Mesenchymal stem cell (in vitro differentiated cells and primary cell): ENCODE measurements at regions not wholly inside any gene's neighbourhood (a gene's known extent, or its start where the extent isn't known, plus 50 kb on each side); places are given as distances from the start of the nearest gene placed in this dataset.

Experiments used
- DNase-seq: peaks from one replicate; pipeline ENCODE4 v3.0.0-alpha.2; 2013
- H2AFZ ChIP-seq: one replicate; pipeline ENCODE4 v1.6.1; 2013; ENCODE audit warnings: low read depth, mild to moderate bottlenecking, control low read depth, inconsistent platforms, low read length, moderate library complexity
- H2AK5ac ChIP-seq: 2 replicates; pipeline ENCODE4 v1.6.1; 2013; ENCODE audit warnings: low read length, moderate library complexity, mild to moderate bottlenecking, inconsistent platforms; ENCODE audit not compliant: severe bottlenecking
- H2BK120ac ChIP-seq: one replicate; pipeline ENCODE4 v1.6.1; 2013; ENCODE audit warnings: low read depth, mild to moderate bottlenecking, inconsistent platforms, low read length, moderate library complexity
- H2BK12ac ChIP-seq, 2 experiments: one replicate each; pipeline ENCODE4 v1.6.1; 2013; ENCODE audit warnings: inconsistent platforms in 2 of 2, low read length in 2 of 2, mild to moderate bottlenecking in 2 of 2, moderate library complexity in 2 of 2, control low read depth in 1 of 2
- H2BK15ac ChIP-seq: one replicate; pipeline ENCODE4 v1.6.1; 2013; ENCODE audit warnings: mild to moderate bottlenecking, low read depth, inconsistent platforms; ENCODE audit not compliant: poor library complexity, severe bottlenecking
- H2BK5ac ChIP-seq: 2 replicates; pipeline ENCODE4 v1.6.1; 2013; ENCODE audit warnings: low read depth, mild to moderate bottlenecking, low read length, control low read depth, inconsistent platforms; ENCODE audit not compliant: poor library complexity, severe bottlenecking
- H3K14ac ChIP-seq, 2 experiments: one replicate each; pipeline ENCODE4 v1.6.1; 2013; ENCODE audit warnings: inconsistent platforms in 2 of 2, low read length in 2 of 2, control low read depth in 1 of 2, mild to moderate bottlenecking in 1 of 2, moderate library complexity in 1 of 2
- H3K18ac ChIP-seq, 2 experiments: one replicate each; pipeline ENCODE4 v1.6.1; 2013; ENCODE audit warnings: inconsistent platforms in 2 of 2, low read length in 2 of 2, control low read depth in 1 of 2, low read depth in 1 of 2, mild to moderate bottlenecking in 1 of 2
- H3K23ac ChIP-seq, 2 experiments: one replicate each; pipeline ENCODE4 v1.6.1; 2013; ENCODE audit warnings: inconsistent platforms in 2 of 2, low read length in 2 of 2, mild to moderate bottlenecking in 2 of 2, moderate library complexity in 2 of 2, control low read depth in 1 of 2
- H3K27ac ChIP-seq: 2 replicates; pipeline ENCODE4 v1.5.1; 2013; ENCODE audit warnings: mild to moderate bottlenecking, moderate library complexity, low read length, control low read depth, inconsistent platforms; ENCODE audit not compliant: poor library complexity, severe bottlenecking
- H3K27me3 ChIP-seq, 2 experiments: 2 replicates each; pipeline versions ENCODE4 v1.6.1 to v1.7.0; 2013; ENCODE audit warnings: low read length in 2 of 2, mild to moderate bottlenecking in 2 of 2, moderate library complexity in 2 of 2, control low read depth in 1 of 2, inconsistent platforms in 1 of 2; ENCODE audit not compliant: control insufficient read depth in 1 of 2, insufficient read depth in 1 of 2
- H3K36me3 ChIP-seq, 2 experiments: 2 replicates each; pipeline versions ENCODE4 v1.6.1 to v1.7.0; 2013; ENCODE audit warnings: low read length in 2 of 2, control low read depth in 1 of 2, inconsistent platforms in 1 of 2, low read depth in 1 of 2, mild to moderate bottlenecking in 1 of 2; ENCODE audit not compliant: insufficient read depth in 2 of 2, control insufficient read depth in 1 of 2
- H3K4ac ChIP-seq, 2 experiments: one replicate each; pipeline ENCODE4 v1.6.1; 2013; ENCODE audit warnings: inconsistent platforms in 2 of 2, low read length in 2 of 2, mild to moderate bottlenecking in 2 of 2, moderate library complexity in 2 of 2, control low read depth in 1 of 2, low read depth in 1 of 2
- H3K4me1 ChIP-seq: 2 replicates; pipeline ENCODE4 v1.6.1; 2013; ENCODE audit warnings: low read depth, low read length, control low read depth; ENCODE audit not compliant: control insufficient read depth, insufficient read depth
- H3K4me2 ChIP-seq: 2 replicates; pipeline ENCODE4 v1.6.1; 2013; ENCODE audit warnings: low read length, mild to moderate bottlenecking, inconsistent platforms; ENCODE audit not compliant: poor library complexity, severe bottlenecking
- H3K4me3 ChIP-seq, 2 experiments: 2 replicates each; pipeline versions ENCODE4 v1.5.1 to v1.7.0; 2013; ENCODE audit warnings: low read length in 2 of 2, mild to moderate bottlenecking in 2 of 2, control low read depth in 1 of 2, low read depth in 1 of 2; ENCODE audit not compliant: insufficient read depth in 1 of 2
- H3K79me1 ChIP-seq: replicated peaks from 2 replicates; pipeline ENCODE4 v1.6.1; 2013; ENCODE audit warnings: mild to moderate bottlenecking, control low read depth, low read length, inconsistent platforms; ENCODE audit not compliant: poor library complexity, severe bottlenecking
- H3K9ac ChIP-seq: 2 replicates; pipeline ENCODE4 v1.7.0; 2013; ENCODE audit warnings: mild to moderate bottlenecking, low read length, moderate library complexity
- H3K9me3 ChIP-seq: 2 replicates; pipeline ENCODE4 v1.7.0; 2013; ENCODE audit warnings: mild to moderate bottlenecking, low read length; ENCODE audit not compliant: control insufficient read depth
- H4K8ac ChIP-seq: one replicate; pipeline ENCODE4 v1.6.1; 2013; ENCODE audit warnings: inconsistent platforms, mild to moderate bottlenecking, low read length, moderate library complexity
- H4K91ac ChIP-seq: one replicate; pipeline ENCODE4 v1.6.1; 2013; ENCODE audit warnings: mild to moderate bottlenecking, low read length, inconsistent platforms
- whole genome bisulfite sequencing: methylation state at CpG from one replicate; pipeline ENCODE4 v1.1.7; 2013; ENCODE audit warnings: mixed read lengths; 5-methylcytosine and 5-hydroxymethylcytosine counted together

DNA sequence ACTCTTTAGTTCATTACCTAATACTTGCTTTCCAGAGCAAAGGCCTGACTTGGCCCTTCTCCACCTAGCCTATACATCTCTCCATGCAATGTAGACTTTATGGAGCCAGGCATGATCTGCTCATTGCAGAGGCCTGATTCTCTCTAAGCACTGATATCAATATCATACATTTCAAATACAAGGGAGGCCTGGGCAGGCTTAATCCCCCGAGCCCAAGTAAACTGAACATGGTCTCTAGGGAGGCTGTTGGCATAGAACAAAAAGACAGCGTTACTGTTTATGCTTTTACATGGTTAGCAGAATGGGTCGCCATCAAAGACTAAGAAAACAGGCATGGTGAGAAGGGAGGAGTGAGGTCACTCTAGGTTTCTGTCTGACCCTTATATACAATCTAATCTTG, 695.1 kb downstream of the ZEB2 start:
- Histone ChIP-seq H3K9me3 (no peaks in the 10 kb centered on the region), H3K4me3 (no peak overlapping the region), H3K36me3 (no peaks in the 10 kb centered on the region), H2AFZ (no peak overlapping the region), H3K79me1 (no peaks in the 10 kb centered on the region), H2BK120ac (no peak overlapping the region), H3K23ac (no peak overlapping the region), H2BK15ac (no peak overlapping the region), H2AK5ac (no peak overlapping the region), H3K14ac (no peak overlapping the region), H3K27ac (no peak overlapping the region), H4K8ac (no peak overlapping the region), H2BK5ac (no peak overlapping the region), H3K4me2 (no peak overlapping the region), H2BK12ac (no peak overlapping the region), H4K91ac (no peak overlapping the region), H3K27me3 (no peaks in the 10 kb centered on the region), H3K9ac (no peak overlapping the region), H3K4ac (no peak overlapping the region), H3K4me1 (no peaks in the 10 kb centered on the region), H3K18ac (no peak overlapping the region)
- 77% methylated on average over 3 of the region's 3 CpGs for WGBS
- no peak for DNase-seq

DNA sequence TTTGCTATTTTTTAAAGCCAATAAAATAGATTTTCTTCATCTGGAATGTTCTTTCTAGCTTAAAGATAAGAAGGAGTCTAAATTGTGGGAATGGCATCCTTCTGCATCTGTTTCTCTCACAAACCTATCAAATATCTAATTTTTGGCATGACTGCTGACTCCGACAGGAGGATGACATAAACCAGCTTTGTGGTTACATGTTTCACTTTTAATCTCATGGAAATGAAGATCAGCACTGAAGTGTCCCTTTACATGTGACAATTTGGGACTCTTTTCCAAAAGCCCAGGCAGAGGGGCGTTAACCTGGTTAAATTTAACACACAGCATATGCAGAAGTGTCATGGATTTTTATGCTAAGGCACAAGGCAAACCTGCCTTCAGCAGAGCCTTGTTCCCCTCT, 694.7 kb downstream of the ARHGAP15 start:
- Histone ChIP-seq H3K4me2 (no peak overlapping the region), H3K4me3 (no peak overlapping the region), H3K36me3 (no peaks in the 10 kb centered on the region), H3K9ac (no peak overlapping the region), H2BK120ac (no peak overlapping the region), H3K27me3 (no peaks in the 10 kb centered on the region), H3K18ac (no peak overlapping the region), H3K4ac (no peak overlapping the region), H2BK5ac (no peak overlapping the region), H2AFZ (no peak overlapping the region), H3K27ac (no peak overlapping the region), H2AK5ac (no peak overlapping the region), H4K91ac (no peak overlapping the region), H4K8ac (no peak overlapping the region), H3K79me1 (no peaks in the 10 kb centered on the region), H3K23ac (no peak overlapping the region), H3K4me1 (no peaks in the 10 kb centered on the region), H3K14ac (no peak overlapping the region), H2BK12ac (no peak overlapping the region), H2BK15ac (no peak overlapping the region), H3K9me3 (no peaks in the 10 kb centered on the region)
- DNase-seq: no peak
- 95% methylated on average over 2 of the region's 2 CpGs for WGBS

DNA sequence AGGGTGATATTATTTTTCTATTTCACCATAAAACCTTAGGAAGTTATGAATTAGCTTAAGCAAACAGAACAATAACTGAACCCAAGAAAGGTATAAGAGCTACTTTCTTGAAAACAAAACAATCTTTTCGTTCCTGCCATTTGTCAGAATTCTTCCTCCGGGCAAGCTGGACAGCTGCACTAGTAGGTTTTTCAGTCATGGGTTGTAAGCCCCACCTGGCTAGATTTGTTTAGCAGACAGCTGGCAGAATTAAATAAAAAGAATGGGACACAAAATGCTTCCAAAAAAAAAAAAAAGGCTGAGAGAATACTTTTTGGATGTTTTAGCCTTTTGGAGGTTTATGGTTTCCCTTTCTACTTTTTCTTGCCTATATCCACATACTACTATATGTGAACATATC, 694.1 kb downstream of the ARHGAP15 start:
- Histone ChIP-seq H3K9ac (no peak overlapping the region), H2BK120ac (no peak overlapping the region), H3K4ac (no peak overlapping the region), H3K4me1 (no peaks in the 10 kb centered on the region), H3K27me3 (no peaks in the 10 kb centered on the region), H4K91ac (no peak overlapping the region), H3K4me3 (no peak overlapping the region), H2BK12ac (no peak overlapping the region), H3K27ac (no peak overlapping the region), H3K18ac (no peak overlapping the region), H2BK5ac (no peak overlapping the region), H3K14ac (no peak overlapping the region), H3K23ac (no peak overlapping the region), H3K4me2 (no peak overlapping the region), H2BK15ac (no peak overlapping the region), H3K9me3 (no peaks in the 10 kb centered on the region), H2AK5ac (no peak overlapping the region), H3K36me3 (no peaks in the 10 kb centered on the region), H2AFZ (no peak overlapping the region), H4K8ac (no peak overlapping the region), H3K79me1 (no peaks in the 10 kb centered on the region)
- 100% methylated on average over 2 of the region's 2 CpGs for WGBS
- no peak for DNase-seq

DNA sequence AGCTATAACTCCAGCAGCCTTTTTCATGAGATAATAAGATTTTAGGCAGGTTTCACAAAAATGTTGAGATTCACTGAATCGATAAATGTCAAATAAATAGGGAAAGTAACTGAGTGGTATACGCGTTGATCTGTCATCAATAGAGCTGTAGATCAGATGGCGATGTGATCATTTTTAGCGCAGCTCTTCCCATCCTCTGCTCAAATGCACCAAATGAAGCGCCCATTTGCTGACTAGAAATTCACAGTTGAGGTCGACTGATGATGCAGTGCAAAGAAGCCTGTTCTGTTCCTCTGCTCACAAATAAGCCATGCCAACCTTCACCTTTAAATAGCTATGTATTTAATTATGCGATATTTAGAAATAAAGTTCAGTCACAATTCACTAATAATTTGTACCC, 693.5 kb downstream of the ARHGAP15 start:
- Histone ChIP-seq H2BK12ac (no peak overlapping the region), H2BK15ac (no peak overlapping the region), H2AK5ac (no peak overlapping the region), H3K27ac (no peak overlapping the region), H3K79me1 (no peaks in the 10 kb centered on the region), H3K36me3 (no peaks in the 10 kb centered on the region), H3K4ac (no peak overlapping the region), H2BK5ac (no peak overlapping the region), H3K4me1 (no peaks in the 10 kb centered on the region), H3K9ac (no peak overlapping the region), H3K27me3 (no peaks in the 10 kb centered on the region), H3K4me2 (no peak overlapping the region), H4K91ac (no peak overlapping the region), H2AFZ (no peak overlapping the region), H3K23ac (no peak overlapping the region), H3K14ac (no peak overlapping the region), H3K18ac (no peak overlapping the region), H2BK120ac (no peak overlapping the region), H3K4me3 (no peak overlapping the region), H4K8ac (no peak overlapping the region), H3K9me3 (no peaks in the 10 kb centered on the region)
- WGBS: 93% methylated on average over 7 of the region's 8 CpGs
- DNase-seq: no peak
